B cell (primary cell): ENCODE measurements at regions not wholly inside any gene's neighbourhood (a gene's known extent, or its start where the extent isn't known, plus 50 kb on each side); places are given as distances from the start of the nearest gene placed in this dataset.

Experiments
- ATAC-seq: fragments of 200-7000 bp; cut with Tn5 transposase; one replicate; pipeline ENCODE4 v1.10.0; 2021; ENCODE audit warnings: low read depth, mild to moderate bottlenecking, moderate number of reproducible peaks, moderate library complexity
- CTCF ChIA-PET: fragments of 350-600 bp; sonication (Branson Sonifier 250); formaldehyde crosslinking; loops from one replicate; lab custom pipeline; 2021; ENCODE audit warnings: antibody characterized with exemption, inconsistent platforms; lab: Charles Lee
- POLR2A ChIA-PET: fragments of 350-600 bp; sonication (Branson Sonifier 250); formaldehyde crosslinking; loops from one replicate; lab custom pipeline; 2021; ENCODE audit warnings: antibody characterized with exemption; lab: Charles Lee
- DNase-seq: peaks from one replicate; pipeline ENCODE4 v3.0.0; 2013
- H2AFZ ChIP-seq: 2 replicates; pipeline ENCODE4 v1.6.1; 2012; ENCODE audit warnings: mild to moderate bottlenecking, low read depth, low read length; ENCODE audit not compliant: insufficient read depth, poor library complexity, severe bottlenecking
- H3K27ac ChIP-seq, 2 donors: 1 replicate in 1 of 2; 2 replicates in 1 of 2; pipeline ENCODE4 v1.5.1; 2012 to 2013; ENCODE audit warnings: low read length in 2 of 2, mild to moderate bottlenecking in 2 of 2, moderate library complexity in 1 of 2
- H3K27me3 ChIP-seq, 4 experiments: fragments of 200-600 bp in 1 of 4; sonication (generic) in 1 of 4; replicated peaks in 1 of 4; 1 replicate in 2 of 4; 2 replicates in 2 of 4; pipeline versions ENCODE4 v1.6.1 to v1.7.0; 2013 to 2016; ENCODE audit warnings: low read length in 3 of 4, mild to moderate bottlenecking in 2 of 4, mixed read lengths in 1 of 4, moderate library complexity in 1 of 4; ENCODE audit not compliant: insufficient read depth in 4 of 4, control insufficient read depth in 3 of 4; ENCODE audit errors: control extremely low read depth in 1 of 4
- H3K36me3 ChIP-seq, 2 experiments: replicated peaks in 1 of 2; 1 replicate in 1 of 2; 2 replicates in 1 of 2; pipeline versions ENCODE4 v1.6.1 to v1.7.1; 2013; ENCODE audit warnings: low read length in 1 of 2; ENCODE audit not compliant: insufficient read depth in 2 of 2, control insufficient read depth in 1 of 2; ENCODE audit errors: control extremely low read depth in 1 of 2, extremely low read depth in 1 of 2
- H3K4me1 ChIP-seq, 2 donors: fragments of 200-600 bp in 1 of 2; sonication (generic) in 1 of 2; 1 replicate in 1 of 2; 2 replicates in 1 of 2; pipeline versions ENCODE4 v1.5.1 to v1.6.1; 2013 to 2017; ENCODE audit warnings: low read length in 2 of 2; ENCODE audit not compliant: control insufficient read depth in 2 of 2, insufficient read depth in 2 of 2
- H3K4me2 ChIP-seq: replicated peaks from 2 replicates; pipeline ENCODE3; 2012; ENCODE audit warnings: mild to moderate bottlenecking, low read depth, low read length; ENCODE audit not compliant: poor library complexity, severe bottlenecking
- H3K4me3 ChIP-seq, 5 experiments: fragments of 200-600 bp in 1 of 5; sonication (generic) in 1 of 5; 1 replicate in 3 of 5; 2 replicates in 2 of 5; pipeline versions ENCODE4 v1.5.1 to v1.7.0; 2011 to 2016; ENCODE audit warnings: low read length in 4 of 5, mild to moderate bottlenecking in 4 of 5, low read depth in 2 of 5, control low read depth in 1 of 5, moderate library complexity in 1 of 5; ENCODE audit not compliant: insufficient read depth in 1 of 5; ENCODE audit errors: control extremely low read depth in 1 of 5, extremely low read depth in 1 of 5
- H3K79me2 ChIP-seq: fragments of 200-600 bp; sonication (generic); one replicate; pipeline ENCODE4 v1.6.0; 2016; ENCODE audit warnings: low read length; ENCODE audit not compliant: control insufficient read depth, insufficient read depth
- H3K9ac ChIP-seq: fragments of 200-600 bp; sonication (generic); 2 replicates; pipeline ENCODE4 v1.6.1; 2017; ENCODE audit warnings: mild to moderate bottlenecking, low read length, moderate library complexity
- H3K9me3 ChIP-seq, 3 donors: one replicate each; pipeline versions ENCODE4 v1.6.1 to v1.7.1; 2013; ENCODE audit warnings: low read length in 2 of 3; ENCODE audit not compliant: control insufficient read depth in 2 of 3, insufficient read depth in 1 of 3; ENCODE audit errors: control extremely low read depth in 1 of 3
- H4K20me1 ChIP-seq: 2 replicates; pipeline ENCODE4 v1.6.0; 2012; ENCODE audit warnings: mild to moderate bottlenecking, low read length; ENCODE audit not compliant: insufficient read depth, control insufficient read depth, poor library complexity, severe bottlenecking
- H3K27ac Mint-ChIP-seq: one replicate; pipeline ENCODE4 v1.8.0; 2021; ENCODE audit warnings: mixed read lengths
- H3K27me3 Mint-ChIP-seq: one replicate; pipeline ENCODE4 v1.8.0; 2021; ENCODE audit warnings: mixed read lengths
- H3K4me1 Mint-ChIP-seq: one replicate; pipeline ENCODE4 v1.8.0; 2021; ENCODE audit warnings: mixed read lengths
- H3K4me3 Mint-ChIP-seq: one replicate; pipeline ENCODE4 v1.8.0; 2021; ENCODE audit warnings: mixed read lengths
- H3K9me3 Mint-ChIP-seq: one replicate; pipeline ENCODE4 v1.8.0; 2022; ENCODE audit warnings: mixed read lengths; ENCODE audit not compliant: insufficient read depth
- CTCF ChIP-seq: fragments of 200-600 bp; IDR thresholded peaks from one replicate; pipeline ENCODE4 v1.8.0; 2022; ENCODE audit warnings: antibody characterized with exemption, mild to moderate bottlenecking
- EZH2 ChIP-seq: IDR thresholded peaks from 2 replicates; pipeline ENCODE4 v1.6.1; 2012; ENCODE audit warnings: borderline replicate concordance, low read depth, mild to moderate bottlenecking, moderate library complexity, low read length; ENCODE audit not compliant: insufficient read depth, poor library complexity, severe bottlenecking
- WGBS: methylation state at CpG from one replicate; pipeline ENCODE4 v1.1.5; 2013; ENCODE audit warnings: missing lambda C conversion rate; ENCODE audit not compliant: insufficient coverage; 5-methylcytosine and 5-hydroxymethylcytosine counted together
- intact Hi-C: fragments of 100-400 bp; cut with micrococcal nuclease; formaldehyde crosslinking; loops from one replicate; pipeline ENCODE4 v1.10.0; 2022

- Histone ChIP-seq H3K27me3 (no peaks in the 10 kb centered on the region), H3K9me3 (no peaks in the 10 kb centered on the region), H2AFZ (no peak overlapping the region), H3K36me3 (no peaks in the 10 kb centered on the region), H3K4me2 (no peak overlapping the region), H3K27ac (no peak overlapping the region), H3K79me2 (no peaks in the 10 kb centered on the region), H4K20me1 (no peaks in the 10 kb centered on the region), H3K9ac (no peak overlapping the region), H3K4me1 (no peaks in the 10 kb centered on the region), H3K4me3 (no peak overlapping the region)
- TF ChIP-seq CTCF (no peak), EZH2 (no peak)
- DNase-seq (no peak), ATAC-seq (no peak)
- no peak overlapping the region for H3K4me3 Mint-ChIP-seq
- CTCF ChIA-PET, result no interaction called here
- intact Hi-C loops, result no loop called here
- POLR2A ChIA-PET, result no interaction called here
- no peaks in the 10 kb centered on the region for H3K27me3 Mint-ChIP-seq
- WGBS, result 100% methylated on average over 1 of the region's 3 CpGs
- no peak overlapping the region for H3K27ac Mint-ChIP-seq
- no peaks in the 10 kb centered on the region for H3K9me3 Mint-ChIP-seq
- no peaks in the 10 kb centered on the region for H3K4me1 Mint-ChIP-seq
Observed at GRCh38 chr10:44118500-44118899, 266.4 kb downstream of the CXCL12 start.

GRCh38 chr10:44116474-44116873 lies 268.4 kb downstream of the CXCL12 start:
- Histone ChIP-seq H3K4me3 (no peak overlapping the region), H2AFZ (no peak overlapping the region), H3K27ac (no peak overlapping the region), H3K9ac (no peak overlapping the region), H3K9me3 (no peaks in the 10 kb centered on the region), H3K36me3 (no peaks in the 10 kb centered on the region), H3K79me2 (no peaks in the 10 kb centered on the region), H3K27me3 (no peaks in the 10 kb centered on the region), H3K4me2 (no peak overlapping the region), H3K4me1 (no peaks in the 10 kb centered on the region), H4K20me1 (no peaks in the 10 kb centered on the region)
- WGBS, result 100% methylated on average over 1 of the region's 7 CpGs
- no peaks in the 10 kb centered on the region for H3K27me3 Mint-ChIP-seq
- intact Hi-C loops, result no loop called here
- no peak for ATAC-seq
- no peak overlapping the region for H3K4me3 Mint-ChIP-seq
- TF ChIP-seq EZH2 (no peak), CTCF (no peak)
- H3K27ac Mint-ChIP-seq, result no peak overlapping the region
- DNase-seq, result no peak
- ChIA-PET POLR2A (no interaction called here), CTCF (no interaction called here)
- no peaks in the 10 kb centered on the region for H3K9me3 Mint-ChIP-seq
- H3K4me1 Mint-ChIP-seq, result no peaks in the 10 kb centered on the region
